Caki2 (cell line): ENCODE measurements at regions not wholly inside any gene's neighbourhood (a gene's known extent, or its start where the extent isn't known, plus 50 kb on each side); places are given as distances from the start of the nearest gene placed in this dataset.

Experiments
- DNase-seq: peaks from one replicate; pipeline ENCODE4 v3.0.0-alpha.2; 2015; ENCODE audit warnings: low read depth
- in situ Hi-C: cut with HindIII; loops from 2 replicates; pipeline ENCODE4 v1.10.0; 2016; ENCODE audit warnings: low sequenced_read_pairs, low pct_unique_long_range_greater_than_20kb, mixed read lengths

- in situ Hi-C loops: no loop called here
- no peak for DNase-seq
These were observed 118.2 kb downstream of the HSD17B3 start for GRCh38 chr9:96183751-96184150.

- no peak for DNase-seq
- in situ Hi-C loops: no loop called here
These were observed 123.8 kb downstream of the HSD17B3 start for GRCh38 chr9:96178153-96178552.

GRCh38 chr9:96177719-96178028 lies 124.3 kb downstream of the HSD17B3 start:
- no peak for DNase-seq
- in situ Hi-C loops: no loop called here

GRCh38 chr9:96177005-96177718 lies 124.8 kb downstream of the HSD17B3 start:
- in situ Hi-C loops: no loop called here
- no peak for DNase-seq

GRCh38 chr9:96175796-96176195 lies 126.2 kb downstream of the HSD17B3 start:
- no peak for DNase-seq
- in situ Hi-C loops: no loop called here

- in situ Hi-C loops: no loop called here
- no peak for DNase-seq
These were observed 127.0 kb downstream of the HSD17B3 start for GRCh38 chr9:96175001-96175400.

- in situ Hi-C loops: no loop called here
- DNase-seq: no peak
These were observed 127.6 kb downstream of the HSD17B3 start for GRCh38 chr9:96174371-96174770.

- no peak for DNase-seq
- in situ Hi-C loops: no loop called here
These were observed 128.3 kb downstream of the HSD17B3 start for GRCh38 chr9:96173640-96174039.

GRCh38 chr9:96172797-96173196 lies 129.2 kb downstream of the HSD17B3 start:
- in situ Hi-C loops: no loop called here
- DNase-seq: no peak

GRCh38 chr9:96171728-96172127 lies 130.2 kb downstream of the HSD17B3 start:
- DNase-seq: no peak
- in situ Hi-C loops: no loop called here

GRCh38 chr9:96169901-96170300 lies 132.1 kb downstream of the HSD17B3 start:
- DNase-seq: no peak
- in situ Hi-C loops: no loop called here

- in situ Hi-C loops: no loop called here
These were observed 132.5 kb downstream of the HSD17B3 start for GRCh38 chr9:96169484-96169883.

GRCh38 chr9:96168882-96169281 lies 133.1 kb downstream of the HSD17B3 start:
- in situ Hi-C loops: no loop called here
- DNase-seq: no peak

More at GRCh38 chr9:96169484-96169883, 132.5 kb downstream of the HSD17B3 start:
- peak; percentile 76 for DNase-seq

- in situ Hi-C loops: no loop called here
- DNase-seq: no peak
These were observed 135.0 kb downstream of the HSD17B3 start for GRCh38 chr9:96167011-96167410.

- in situ Hi-C loops: no loop called here
- no peak for DNase-seq
These were observed 137.7 kb downstream of the HSD17B3 start for GRCh38 chr9:96164268-96164683.

- DNase-seq: no peak
- in situ Hi-C loops: no loop called here
These were observed 138.3 kb downstream of the HSD17B3 start for GRCh38 chr9:96163712-96164111.

GRCh38 chr9:96163161-96163560 lies 138.8 kb downstream of the HSD17B3 start:
- DNase-seq: no peak
- in situ Hi-C loops: no loop called here

- in situ Hi-C loops: no loop called here
- no peak for DNase-seq
These were observed 140.2 kb downstream of the HSD17B3 start for GRCh38 chr9:96161819-96162218.

- in situ Hi-C loops: no loop called here
- no peak for DNase-seq
These were observed 141.1 kb downstream of the HSD17B3 start for GRCh38 chr9:96160866-96161265.

- no peak for DNase-seq
- in situ Hi-C loops: no loop called here
These were observed 141.8 kb downstream of the HSD17B3 start for GRCh38 chr9:96160168-96160567.

GRCh38 chr9:96159596-96159995 lies 142.4 kb downstream of the HSD17B3 start:
- no peak for DNase-seq
- in situ Hi-C loops: no loop called here
